Liver (tissue), 3 donors: ENCODE measurements at regions not wholly inside any gene's neighbourhood (a gene's known extent, or its start where the extent isn't known, plus 50 kb on each side); places are given as distances from the start of the nearest gene placed in this dataset.

ENCODE experiments used
- EGR1 ChIP-seq, 2 donors: IDR thresholded peaks; 2 replicates each; pipeline ENCODE4 v1.6.1; 2016 to 2018; ENCODE audit warnings: antibody characterized with exemption in 2 of 2, low read depth in 2 of 2
- YY1 ChIP-seq: IDR thresholded peaks from 2 replicates; pipeline ENCODE4 v1.6.1; 2016; ENCODE audit warnings: antibody characterized with exemption, mild to moderate bottlenecking
- TF ChIP-seq, protein P1 (sequence below): fragments of 150-350 bp; IDR thresholded peaks from 2 replicates; pipeline ENCODE4 v1.5.1; 2017; ENCODE audit warnings: improper control_type of control experiment, low read depth, low read length; ENCODE audit not compliant: missing input control
- TF ChIP-seq, protein P2 (sequence below): IDR thresholded peaks from 2 replicates; pipeline ENCODE4 v1.6.1; 2016; ENCODE audit warnings: antibody characterized with exemption
- donor health status: healthy.
- donor health status: healthy.

DNA sequence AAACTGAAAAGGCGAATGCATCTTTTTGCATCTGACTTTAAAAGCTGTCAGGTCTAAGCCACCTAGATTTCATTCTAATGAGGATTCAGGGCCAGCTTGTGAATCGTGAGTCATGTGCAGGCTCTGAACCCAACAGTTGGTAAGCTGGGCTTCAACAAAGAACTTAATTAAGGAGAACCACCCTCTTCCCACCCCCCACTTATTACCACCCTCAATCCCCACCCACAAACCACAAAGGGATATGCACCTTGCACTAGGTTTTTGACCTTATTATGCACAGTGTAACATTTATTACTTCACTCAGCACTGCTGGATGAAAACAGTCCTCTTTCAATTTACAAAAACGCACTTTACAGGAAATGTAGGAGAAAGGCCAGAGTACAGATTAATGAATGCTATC, 94.1 kb upstream of the LIN7C start:
- TF ChIP-seq, protein P1, sequence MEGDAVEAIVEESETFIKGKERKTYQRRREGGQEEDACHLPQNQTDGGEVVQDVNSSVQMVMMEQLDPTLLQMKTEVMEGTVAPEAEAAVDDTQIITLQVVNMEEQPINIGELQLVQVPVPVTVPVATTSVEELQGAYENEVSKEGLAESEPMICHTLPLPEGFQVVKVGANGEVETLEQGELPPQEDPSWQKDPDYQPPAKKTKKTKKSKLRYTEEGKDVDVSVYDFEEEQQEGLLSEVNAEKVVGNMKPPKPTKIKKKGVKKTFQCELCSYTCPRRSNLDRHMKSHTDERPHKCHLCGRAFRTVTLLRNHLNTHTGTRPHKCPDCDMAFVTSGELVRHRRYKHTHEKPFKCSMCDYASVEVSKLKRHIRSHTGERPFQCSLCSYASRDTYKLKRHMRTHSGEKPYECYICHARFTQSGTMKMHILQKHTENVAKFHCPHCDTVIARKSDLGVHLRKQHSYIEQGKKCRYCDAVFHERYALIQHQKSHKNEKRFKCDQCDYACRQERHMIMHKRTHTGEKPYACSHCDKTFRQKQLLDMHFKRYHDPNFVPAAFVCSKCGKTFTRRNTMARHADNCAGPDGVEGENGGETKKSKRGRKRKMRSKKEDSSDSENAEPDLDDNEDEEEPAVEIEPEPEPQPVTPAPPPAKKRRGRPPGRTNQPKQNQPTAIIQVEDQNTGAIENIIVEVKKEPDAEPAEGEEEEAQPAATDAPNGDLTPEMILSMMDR, result no peak
- TF ChIP-seq, protein P2, sequence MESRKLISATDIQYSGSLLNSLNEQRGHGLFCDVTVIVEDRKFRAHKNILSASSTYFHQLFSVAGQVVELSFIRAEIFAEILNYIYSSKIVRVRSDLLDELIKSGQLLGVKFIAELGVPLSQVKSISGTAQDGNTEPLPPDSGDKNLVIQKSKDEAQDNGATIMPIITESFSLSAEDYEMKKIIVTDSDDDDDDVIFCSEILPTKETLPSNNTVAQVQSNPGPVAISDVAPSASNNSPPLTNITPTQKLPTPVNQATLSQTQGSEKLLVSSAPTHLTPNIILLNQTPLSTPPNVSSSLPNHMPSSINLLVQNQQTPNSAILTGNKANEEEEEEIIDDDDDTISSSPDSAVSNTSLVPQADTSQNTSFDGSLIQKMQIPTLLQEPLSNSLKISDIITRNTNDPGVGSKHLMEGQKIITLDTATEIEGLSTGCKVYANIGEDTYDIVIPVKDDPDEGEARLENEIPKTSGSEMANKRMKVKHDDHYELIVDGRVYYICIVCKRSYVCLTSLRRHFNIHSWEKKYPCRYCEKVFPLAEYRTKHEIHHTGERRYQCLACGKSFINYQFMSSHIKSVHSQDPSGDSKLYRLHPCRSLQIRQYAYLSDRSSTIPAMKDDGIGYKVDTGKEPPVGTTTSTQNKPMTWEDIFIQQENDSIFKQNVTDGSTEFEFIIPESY, result no peak
- TF ChIP-seq YY1 (no peak), EGR1 (IDR thresholded peaks at IDR 0.05; ENCODE audit: low read depth in 2 of 2) (no peak)
